ENCODE measurements at regions not wholly inside any gene's neighbourhood (a gene's known extent, or its start where the extent isn't known, plus 50 kb on each side); places are given as distances from the start of the nearest gene placed in this dataset.
A peak's percentile ranks its signal among the peaks of the same experiment; 100 is the strongest.
"Not testable (repeated sequence)": the region's sequence is repeated elsewhere in the genome, so short reads cannot be mapped to it uniquely, and the experiment has no call there.

DNA sequence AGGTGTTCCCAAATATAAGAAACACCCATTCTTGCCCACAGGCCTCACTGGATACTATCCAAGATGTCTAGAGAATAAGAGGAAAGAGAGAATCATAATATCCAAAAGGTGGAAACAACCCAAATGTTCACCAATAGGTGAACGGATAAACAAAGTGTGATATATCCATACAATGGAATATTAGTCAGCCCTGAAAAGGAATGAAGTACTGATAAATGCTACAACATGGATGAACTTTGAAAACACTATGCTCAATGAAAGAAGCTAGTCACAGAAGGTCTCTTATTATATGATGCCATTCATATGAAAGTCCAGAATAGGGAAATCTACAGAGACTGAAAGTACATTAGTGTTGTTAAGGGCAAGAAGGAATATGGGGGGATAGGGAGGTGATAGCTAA lies 65.4 kb downstream of the HOXC4 start:
- H3K4me3 Mint-ChIP-seq; H3K36me3 ChIP-seq (ENCODE audit: control insufficient read depth in 2 of 2, extremely low read depth in 1 of 2, insufficient read depth in 1 of 2, low read length in 1 of 2); DNase-seq; H3K27ac ChIP-seq (ENCODE audit: low read length); H3K4me1 ChIP-seq (ENCODE audit: control insufficient read depth in 1 of 2, extremely low read depth in 1 of 2, insufficient read depth in 2 of 2, low read length in 2 of 2); ATAC-seq (replicated peaks in 1 of 4); H3K27ac Mint-ChIP-seq; CTCF ChIA-PET; H3K9me3 Mint-ChIP-seq; H3K9me3 ChIP-seq; H3K36me3 Mint-ChIP-seq; H3K4me3 ChIP-seq (ENCODE audit: control insufficient read depth in 1 of 2, extremely low read depth in 1 of 2, low read length in 1 of 2): not testable (repeated sequence)
- WGBS (ENCODE audit: insufficient coverage), result no CpG with 5 or more reads among the region's 1 CpG
- Mint-ChIP-seq H3K4me1 (peaks cover 2 to 11% (median 3%) of the 10 kb centered on the region in 3 donors), H3K27me3 (peaks cover 45 to 58% of the 10 kb centered on the region in 2 donors)
- POLR2A ChIA-PET, result interaction anchor here in 1 of 2 donors (0.6 kb wide), 1 partner anchor 20 kb away, joined by 4 read pairs; no protein-coding TSS in a partner anchor
- H3K27me3 ChIP-seq (replicated peaks in 1 of 2; ENCODE audit: control insufficient read depth in 2 of 2, extremely low read depth in 1 of 2, insufficient read depth in 2 of 2, low read length in 1 of 2), result peaks cover 6 to 24% of the 10 kb centered on the region in 2 experiments

DNA sequence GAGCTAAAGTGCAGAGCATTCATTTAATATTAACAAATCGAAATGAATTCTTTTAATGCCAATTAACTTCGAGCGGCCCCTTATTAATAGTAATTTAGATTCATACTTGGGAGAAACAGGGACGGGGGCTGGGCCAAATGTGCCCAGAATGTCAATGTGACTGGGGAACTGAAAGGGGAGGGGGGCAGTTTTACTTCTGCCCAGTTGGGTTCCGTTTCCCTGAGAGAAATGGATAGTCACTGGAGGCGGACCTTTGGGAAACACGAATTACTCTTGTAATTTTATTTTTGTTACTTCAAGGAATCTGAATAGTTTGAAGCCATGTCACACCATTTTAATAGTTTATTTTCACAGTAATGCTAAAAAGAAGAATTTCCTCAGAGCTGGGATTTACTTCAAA lies 64.8 kb downstream of the SMUG1 start:
- H3K9me3 Mint-ChIP-seq; H3K4me3 ChIP-seq (ENCODE audit: control insufficient read depth in 1 of 2, extremely low read depth in 1 of 2, low read length in 1 of 2); POLR2A ChIA-PET; H3K27ac ChIP-seq (ENCODE audit: low read length); CTCF ChIA-PET; H3K36me3 Mint-ChIP-seq; H3K36me3 ChIP-seq (ENCODE audit: control insufficient read depth in 2 of 2, extremely low read depth in 1 of 2, insufficient read depth in 1 of 2, low read length in 1 of 2); H3K27ac Mint-ChIP-seq; H3K4me3 Mint-ChIP-seq; H3K9me3 ChIP-seq; DNase-seq; ATAC-seq (replicated peaks in 1 of 4): not testable (repeated sequence)
- Histone ChIP-seq H3K4me1 (ENCODE audit: control insufficient read depth in 1 of 2, extremely low read depth in 1 of 2, insufficient read depth in 2 of 2, low read length in 2 of 2) (peaks cover 3 to 19% of the 10 kb centered on the region in 2 experiments), H3K27me3 (replicated peaks in 1 of 2; ENCODE audit: control insufficient read depth in 2 of 2, extremely low read depth in 1 of 2, insufficient read depth in 2 of 2, low read length in 1 of 2) (peaks cover 9 to 40% of the 10 kb centered on the region in 2 experiments)
- H3K4me1 Mint-ChIP-seq, result peaks cover 13 to 19% (median 18%) of the 10 kb centered on the region in 3 donors
- WGBS (ENCODE audit: insufficient coverage), result 13% methylated on average over 2 of the region's 7 CpGs
- peaks cover 70 to 71% of the 10 kb centered on the region in 2 donors for H3K27me3 Mint-ChIP-seq

GRCh38 chr12:54125708-54126028 lies 63.1 kb downstream of the SMUG1 start:
- ATAC-seq (replicated peaks in 1 of 4); H3K36me3 Mint-ChIP-seq; H3K36me3 ChIP-seq (ENCODE audit: control insufficient read depth in 2 of 2, extremely low read depth in 1 of 2, insufficient read depth in 1 of 2, low read length in 1 of 2); H3K9me3 ChIP-seq; DNase-seq; POLR2A ChIA-PET; H3K9me3 Mint-ChIP-seq; CTCF ChIA-PET; H3K27ac ChIP-seq (ENCODE audit: low read length); H3K4me3 ChIP-seq (ENCODE audit: control insufficient read depth in 1 of 2, extremely low read depth in 1 of 2, low read length in 1 of 2): not testable (repeated sequence)
- peaks cover 3 to 19% of the 10 kb centered on the region in 2 experiments for H3K4me1 ChIP-seq (ENCODE audit: control insufficient read depth in 1 of 2, extremely low read depth in 1 of 2, insufficient read depth in 2 of 2, low read length in 2 of 2)
- H3K27me3 ChIP-seq (replicated peaks in 1 of 2; ENCODE audit: control insufficient read depth in 2 of 2, extremely low read depth in 1 of 2, insufficient read depth in 2 of 2, low read length in 1 of 2), result peaks cover 13 to 49% of the 10 kb centered on the region in 2 experiments
- H3K4me3 Mint-ChIP-seq, result peak overlapping the region; percentile 31 to 57 (median 48)
- H3K27me3 Mint-ChIP-seq, result peaks cover 70% of the 10 kb centered on the region in 2 donors
- H3K27ac Mint-ChIP-seq, result peak overlapping the region in 1 of 2 donors; percentile 36
- peaks cover 13 to 19% (median 18%) of the 10 kb centered on the region in 3 donors for H3K4me1 Mint-ChIP-seq
- no CpG with 5 or more reads among the region's 12 CpGs for WGBS (ENCODE audit: insufficient coverage)

DNA sequence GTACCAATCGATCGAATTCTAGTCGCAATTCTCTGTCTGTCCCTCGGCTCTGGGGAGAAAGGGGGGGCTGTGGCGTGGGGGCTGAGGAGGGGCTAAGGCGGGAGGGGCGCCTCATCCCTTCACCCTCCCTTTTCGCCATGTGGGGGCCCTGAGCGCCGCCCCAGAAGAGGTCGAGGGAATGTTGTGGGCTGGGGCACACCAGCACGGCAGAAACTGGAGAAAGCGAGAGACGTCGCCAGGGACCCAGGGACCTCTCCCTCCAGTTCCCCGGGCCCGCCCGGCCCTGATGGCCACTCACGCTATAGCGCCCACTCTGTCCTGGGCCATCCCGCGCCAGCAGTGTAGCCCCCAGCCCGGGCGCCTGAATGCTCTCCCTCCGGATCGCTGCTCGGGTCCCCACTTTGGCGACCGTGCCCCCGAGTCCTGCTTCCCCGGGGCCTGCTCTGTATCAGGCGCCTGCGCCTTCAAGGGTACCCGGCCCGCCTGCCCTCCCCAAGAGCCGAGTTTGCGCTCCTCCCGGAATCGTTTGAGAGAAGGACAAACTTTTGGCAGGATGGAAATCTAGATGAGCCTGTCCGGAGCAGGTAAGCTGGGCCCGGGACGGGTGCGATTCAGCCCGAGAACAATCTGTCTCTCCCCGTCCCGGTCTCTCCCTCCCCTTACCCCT lies 62.6 kb downstream of the SMUG1 start:
- peaks cover 70 to 71% of the 10 kb centered on the region in 2 donors for H3K27me3 Mint-ChIP-seq
- Histone ChIP-seq H3K9me3 (no peaks in the 10 kb centered on the region), H3K4me1 (ENCODE audit: control insufficient read depth in 1 of 2, extremely low read depth in 1 of 2, insufficient read depth in 2 of 2, low read length in 2 of 2) (peaks cover 3 to 19% of the 10 kb centered on the region in 2 experiments), H3K27me3 (replicated peaks in 1 of 2; ENCODE audit: control insufficient read depth in 2 of 2, extremely low read depth in 1 of 2, insufficient read depth in 2 of 2, low read length in 1 of 2) (peaks cover 13 to 49% of the 10 kb centered on the region in 2 experiments), H3K4me3 (ENCODE audit: control insufficient read depth in 1 of 2, extremely low read depth in 1 of 2, low read length in 1 of 2) (peak overlapping the region; percentile 25 to 35), H3K36me3 (ENCODE audit: control insufficient read depth in 2 of 2, extremely low read depth in 1 of 2, insufficient read depth in 1 of 2, low read length in 1 of 2) (no peaks in the 10 kb centered on the region), H3K27ac (ENCODE audit: low read length) (no peak overlapping the region)
- no peak overlapping the region for H3K27ac Mint-ChIP-seq
- POLR2A ChIA-PET, result no interaction called here
- peak overlapping the region; percentile 31 to 48 (median 41) for H3K4me3 Mint-ChIP-seq
- peaks cover 13 to 19% (median 18%) of the 10 kb centered on the region in 3 donors for H3K4me1 Mint-ChIP-seq
- no peaks in the 10 kb centered on the region for H3K9me3 Mint-ChIP-seq
- CTCF ChIA-PET, result no interaction called here
- H3K36me3 Mint-ChIP-seq, result peaks cover 4% of the 10 kb centered on the region
- WGBS (ENCODE audit: insufficient coverage), result 6% methylated on average over 29 of the region's 46 CpGs
- peak in 1 of 35 experiments; percentile 5 for DNase-seq
- peak; percentile 19 to 45 (median 38) for ATAC-seq (replicated peaks in 1 of 4)

DNA sequence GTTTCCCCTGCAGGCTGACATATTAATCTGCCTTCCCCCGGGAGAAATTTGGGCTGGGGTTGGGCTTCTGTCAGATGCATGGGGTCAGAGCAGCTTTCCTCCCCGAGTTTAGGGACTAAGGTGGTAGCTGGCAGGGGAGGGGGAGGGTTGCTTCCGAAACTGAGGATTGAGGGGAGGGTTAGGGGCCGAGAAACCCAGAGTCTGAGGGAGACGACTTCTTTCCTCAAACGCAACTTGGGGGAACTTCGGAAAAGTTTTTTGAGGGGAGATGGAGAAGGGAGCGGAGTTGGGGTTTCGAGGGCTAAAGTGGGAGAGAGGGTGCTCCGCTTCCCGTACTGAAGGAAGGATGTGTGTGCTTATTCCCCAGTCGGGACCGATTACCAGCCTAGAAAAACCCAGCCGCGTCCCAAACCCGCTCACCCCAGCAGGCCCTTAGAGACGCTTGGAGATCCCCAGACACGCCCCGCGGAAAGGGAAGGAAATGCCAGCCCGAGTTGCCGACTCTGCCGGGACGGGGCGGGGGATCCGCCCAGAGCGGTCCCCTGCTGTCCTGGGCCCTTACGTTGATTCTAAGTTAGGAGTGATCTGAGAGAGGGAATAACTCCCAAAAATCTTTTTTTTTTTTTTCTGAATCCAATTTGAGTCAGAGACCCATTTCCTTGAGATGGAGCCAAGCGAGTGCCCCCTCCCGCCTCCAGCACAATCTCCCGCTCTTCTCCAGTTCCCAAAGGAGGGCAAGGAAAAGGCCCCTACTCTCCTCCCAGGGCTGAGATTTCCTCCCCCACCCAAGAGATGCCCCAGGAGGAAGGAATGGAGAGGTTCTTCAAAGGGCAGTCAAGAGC lies 61.9 kb downstream of the SMUG1 start:
- Mint-ChIP-seq H3K27me3 (peaks cover 63 to 64% of the 10 kb centered on the region in 2 donors), H3K27ac (peak overlapping the region in 1 of 2 donors; percentile 39), H3K36me3 (peaks cover 6% of the 10 kb centered on the region), H3K4me3 (peak overlapping the region; percentile 31 to 48 (median 41)), H3K4me1 (peaks cover 13 to 19% (median 18%) of the 10 kb centered on the region in 3 donors), H3K9me3 (no peaks in the 10 kb centered on the region)
- DNase-seq (no peak), ATAC-seq (replicated peaks in 1 of 4) (peak in 3 of 4 experiments; percentile 13 to 42 (median 39))
- Histone ChIP-seq H3K36me3 (ENCODE audit: control insufficient read depth in 2 of 2, extremely low read depth in 1 of 2, insufficient read depth in 1 of 2, low read length in 1 of 2) (no peaks in the 10 kb centered on the region), H3K9me3 (no peaks in the 10 kb centered on the region), H3K4me1 (ENCODE audit: control insufficient read depth in 1 of 2, extremely low read depth in 1 of 2, insufficient read depth in 2 of 2, low read length in 2 of 2) (peaks cover 3 to 19% of the 10 kb centered on the region in 2 experiments), H3K27ac (ENCODE audit: low read length) (no peak overlapping the region), H3K27me3 (replicated peaks in 1 of 2; ENCODE audit: control insufficient read depth in 2 of 2, extremely low read depth in 1 of 2, insufficient read depth in 2 of 2, low read length in 1 of 2) (peaks cover 14 to 47% of the 10 kb centered on the region in 2 experiments), H3K4me3 (ENCODE audit: control insufficient read depth in 1 of 2, extremely low read depth in 1 of 2, low read length in 1 of 2) (peak overlapping the region; percentile 25 to 35)
- ChIA-PET POLR2A (no interaction called here), CTCF (no interaction called here)
- 13% methylated on average over 11 of the region's 31 CpGs for whole genome bisulfite sequencing (ENCODE audit: insufficient coverage)

DNA sequence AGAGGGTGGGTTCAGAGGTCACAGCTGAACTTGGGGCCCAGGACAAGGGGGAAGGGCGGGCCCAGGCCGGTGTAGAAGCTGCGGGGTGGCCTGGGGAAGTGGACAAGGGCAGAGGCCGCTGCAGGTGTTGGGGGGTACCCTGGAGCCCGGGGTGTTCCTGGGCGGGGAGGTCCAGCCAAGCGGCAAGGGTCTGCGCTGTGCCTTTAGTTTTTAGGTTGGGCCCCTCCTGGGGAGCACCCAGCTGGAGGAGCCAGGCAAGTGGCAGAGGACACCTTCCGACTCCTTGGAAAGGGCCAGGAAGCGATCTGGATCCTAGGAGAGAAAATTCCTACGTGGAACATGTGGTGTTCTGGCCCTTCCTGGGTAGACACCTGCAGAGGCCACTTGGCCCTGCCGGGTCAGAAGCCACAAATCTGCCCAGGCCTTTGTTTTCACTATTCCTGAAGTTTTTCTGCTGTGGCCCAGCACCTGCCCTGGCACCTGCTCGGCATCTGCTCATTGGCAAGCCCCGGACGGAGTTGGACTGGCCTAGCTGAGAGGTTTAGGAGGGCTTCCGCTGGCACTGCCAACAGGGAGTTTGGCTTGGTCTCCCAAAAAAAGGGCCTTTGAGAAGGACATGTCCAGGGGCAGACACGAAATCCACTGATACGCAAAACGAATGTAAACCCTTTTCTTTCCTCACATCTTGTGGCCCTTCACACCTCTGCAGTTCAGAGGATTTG lies 61.1 kb downstream of the SMUG1 start:
- H3K36me3 Mint-ChIP-seq, result peaks cover 10% of the 10 kb centered on the region
- Histone ChIP-seq H3K4me3 (ENCODE audit: control insufficient read depth in 1 of 2, extremely low read depth in 1 of 2, low read length in 1 of 2) (no peak overlapping the region), H3K9me3 (no peaks in the 10 kb centered on the region), H3K36me3 (ENCODE audit: control insufficient read depth in 2 of 2, extremely low read depth in 1 of 2, insufficient read depth in 1 of 2, low read length in 1 of 2) (no peaks in the 10 kb centered on the region), H3K27ac (ENCODE audit: low read length) (no peak overlapping the region), H3K4me1 (ENCODE audit: control insufficient read depth in 1 of 2, extremely low read depth in 1 of 2, insufficient read depth in 2 of 2, low read length in 2 of 2) (peaks cover 3 to 19% of the 10 kb centered on the region in 2 experiments), H3K27me3 (replicated peaks in 1 of 2; ENCODE audit: control insufficient read depth in 2 of 2, extremely low read depth in 1 of 2, insufficient read depth in 2 of 2, low read length in 1 of 2) (peaks cover 18 to 52% of the 10 kb centered on the region in 2 experiments)
- no peak for DNase-seq
- peaks cover 57% of the 10 kb centered on the region in 2 donors for H3K27me3 Mint-ChIP-seq
- H3K9me3 Mint-ChIP-seq, result no peaks in the 10 kb centered on the region
- CTCF ChIA-PET, result no interaction called here
- 70% methylated on average over 16 of the region's 19 CpGs for WGBS (ENCODE audit: insufficient coverage)
- peaks cover 13 to 19% (median 18%) of the 10 kb centered on the region in 3 donors for H3K4me1 Mint-ChIP-seq
- POLR2A ChIA-PET, result no interaction called here
- no peak overlapping the region for H3K27ac Mint-ChIP-seq
- ATAC-seq (replicated peaks in 1 of 4), result no peak
- peak overlapping the region in 1 of 3 donors; percentile 48 for H3K4me3 Mint-ChIP-seq
